OCI-LY7 (cell line): ENCODE measurements at regions not wholly inside any gene's neighbourhood (a gene's known extent, or its start where the extent isn't known, plus 50 kb on each side); places are given as distances from the start of the nearest gene placed in this dataset.

Experiments
- CTCF ChIP-seq: fragments of 200-600 bp; sonication (generic); conservative IDR thresholded peaks from 2 replicates; pipeline ENCODE4 v1.5.1; 2014; ENCODE audit warnings: mild to moderate bottlenecking, antibody characterized with exemption, low read length, moderate library complexity, mixed read lengths
- EZH2phosphoT487 ChIP-seq: fragments of 200-600 bp; sonication (generic); IDR thresholded peaks from 2 replicates; pipeline ENCODE4 v1.6.1; 2018; ENCODE audit warnings: low read depth, borderline replicate concordance, mild to moderate bottlenecking, mixed run types, antibody characterized with exemption, low read length, moderate library complexity, mixed read lengths

- TF ChIP-seq CTCF (no peak), EZH2phosphoT487 (no peak)
Measured at GRCh38 chr1:98323388-98323787, 338.1 kb upstream of the SNX7 start.
